RWPE1 (cell line): ENCODE measurements at regions not wholly inside any gene's neighbourhood (a gene's known extent, or its start where the extent isn't known, plus 50 kb on each side); places are given as distances from the start of the nearest gene placed in this dataset.
"Not testable (repeated sequence)": the region's sequence is repeated elsewhere in the genome, so short reads cannot be mapped to it uniquely, and the experiment has no call there.

Source experiments
- CTCF ChIA-PET: fragments of 350-600 bp; sonication (Branson Sonifier 250); formaldehyde crosslinking; extraction: SDS; loops from one replicate; lab custom pipeline; 2021; lab: Yijun Ruan, JAX
- POLR2A ChIA-PET: fragments of 400-600 bp; formaldehyde crosslinking; extraction: SDS; loops from one replicate; lab custom pipeline; 2020; ENCODE audit warnings: antibody characterized with exemption; ENCODE audit not compliant: low non-redundant PET; lab: Yijun Ruan, JAX
- DNase-seq: peaks from one replicate; pipeline ENCODE4 v3.0.0; 2012; ENCODE audit warnings: low spot score
- H3K27ac ChIP-seq: fragments of 450-650 bp; 2 replicates; pipeline ENCODE4 v1.5.1; 2017
- CTCF ChIP-seq: fragments of 450-650 bp; conservative IDR thresholded peaks from 2 replicates; pipeline ENCODE4 v1.5.1; 2017; ENCODE audit warnings: low read depth, mild to moderate bottlenecking

- H3K27ac ChIP-seq: no peak overlapping the region
- ChIA-PET CTCF (no interaction called here), POLR2A (no interaction called here)
- no peak for DNase-seq
- TF ChIP-seq CTCF: no peak
Measured at GRCh38 chr5:154676508-154676907, 78.7 kb upstream of the LARP1 start.

DNA sequence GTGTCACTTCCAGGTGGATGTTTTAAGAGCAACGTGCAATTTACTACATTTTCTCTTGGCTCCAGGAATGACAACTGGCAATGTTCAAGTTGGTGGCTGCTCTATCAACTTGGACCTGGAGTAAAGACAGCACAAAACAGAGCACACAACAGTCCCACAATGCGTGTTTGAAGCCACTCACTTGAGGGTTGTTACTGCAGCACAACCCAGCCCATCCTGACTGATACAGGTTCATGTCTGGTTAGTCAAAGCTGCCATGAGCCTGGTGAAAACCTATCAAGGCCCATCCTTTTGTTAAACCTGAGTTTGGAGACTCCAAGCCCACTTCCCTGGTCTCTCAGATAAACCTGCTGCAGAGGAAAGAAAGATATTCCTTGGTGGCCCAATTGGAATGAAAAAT is 81.1 kb upstream of the LARP1 start:
- TF ChIP-seq CTCF: no peak
- POLR2A ChIA-PET: interaction anchor here (0.6 kb wide), 1 partner anchor 192 kb away, joined by 5 read pairs; no protein-coding TSS in a partner anchor
- CTCF ChIA-PET: interaction anchor here (0.6 kb wide), 1 partner anchor 700 kb away, joined by 3 read pairs; no protein-coding TSS in a partner anchor
- H3K27ac ChIP-seq: no peak overlapping the region
- no peak for DNase-seq

- no peak for DNase-seq
- CTCF ChIA-PET: interaction anchor here (0.6 kb wide), 1 partner anchor 699 kb away, joined by 3 read pairs; no protein-coding TSS in a partner anchor
- no peak overlapping the region for H3K27ac ChIP-seq
- no peak for TF ChIP-seq CTCF
- POLR2A ChIA-PET: no interaction called here
Measured at GRCh38 chr5:154673506-154673905, 81.7 kb upstream of the LARP1 start.

- H3K27ac ChIP-seq, POLR2A ChIA-PET, DNase-seq: not testable (repeated sequence)
- CTCF ChIA-PET: interaction anchor here (0.6 kb wide), 1 partner anchor 38 kb away, joined by 6 read pairs; no protein-coding TSS in a partner anchor
Measured at GRCh38 chr5:154669913-154670312, 85.3 kb upstream of the LARP1 start.

DNA sequence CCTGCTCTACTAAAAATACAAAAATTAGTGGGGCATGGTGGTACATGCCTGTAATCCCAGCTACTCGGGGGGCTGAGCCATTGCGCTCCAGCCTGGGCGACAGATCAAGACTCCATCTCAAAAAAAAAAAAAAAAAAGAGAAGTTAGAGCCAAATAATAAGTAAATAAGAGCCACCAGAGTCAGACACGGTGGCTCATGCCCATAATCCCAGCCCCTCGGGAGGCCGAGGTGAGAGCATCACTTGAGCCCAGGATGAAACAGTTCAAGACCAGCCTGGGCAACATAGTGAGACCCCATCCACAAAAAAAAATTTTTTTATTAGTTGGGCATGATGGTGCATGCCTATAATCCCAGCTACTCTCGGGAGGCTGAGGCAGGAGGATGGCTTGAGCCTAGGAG is 85.8 kb upstream of the LARP1 start:
- H3K27ac ChIP-seq: no peak overlapping the region
- no peak for TF ChIP-seq CTCF
- POLR2A ChIA-PET: no interaction called here
- DNase-seq: no peak
- CTCF ChIA-PET: interaction anchor here (0.6 to 0.8 kb wide), 2 partner anchors 19 to 38 kb away, joined by 3 to 6 read pairs; no protein-coding TSS in a partner anchor

DNA sequence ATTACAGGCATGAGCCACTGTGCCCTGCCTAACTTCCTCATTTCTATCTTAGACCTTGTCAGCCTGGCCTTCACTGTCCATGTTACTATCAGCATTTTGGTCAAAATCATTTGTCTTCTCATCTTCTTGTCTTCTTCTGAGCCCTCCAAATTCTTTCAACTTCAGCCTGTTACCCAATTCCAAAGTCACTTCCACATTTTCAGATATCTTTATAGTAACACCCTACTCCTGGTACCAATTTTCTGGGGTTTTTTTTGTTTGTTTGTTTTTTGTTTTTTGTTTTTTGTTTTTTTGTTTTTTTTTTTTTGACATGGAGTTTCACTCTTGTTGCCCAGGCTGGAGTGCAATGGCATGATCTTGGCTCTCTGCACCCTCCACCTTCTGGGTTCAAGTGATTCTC is 90.3 kb upstream of the LARP1 start:
- ChIA-PET POLR2A (no interaction called here), CTCF (no interaction called here)
- TF ChIP-seq CTCF: no peak
- H3K27ac ChIP-seq: no peak overlapping the region
- no peak for DNase-seq

- ChIA-PET CTCF (interaction anchor here (1.0 kb wide), 1 partner anchor 13 kb away, joined by 4 read pairs; no protein-coding TSS in a partner anchor), POLR2A (no interaction called here)
- no peak for DNase-seq
- TF ChIP-seq CTCF: no peak
- H3K27ac ChIP-seq: no peak overlapping the region
Measured at GRCh38 chr5:154663424-154663823, 91.8 kb upstream of the LARP1 start.
